IMR-90 (cell line): ENCODE measurements at regions not wholly inside any gene's neighbourhood (a gene's known extent, or its start where the extent isn't known, plus 50 kb on each side); places are given as distances from the start of the nearest gene placed in this dataset.

ENCODE experiments used
- ATAC-seq: fragments of 200-7000 bp; cut with Tn5 transposase; 2 replicates; pipeline ENCODE4 v1.9.1; 2020; ENCODE audit warnings: low read depth, mild to moderate bottlenecking, moderate library complexity
- BruUV-seq: library from RNA; stranded (reverse); fragments of 400-500 nt; replicated peaks from 2 replicates; lab custom pipeline; 2021; lab: Mats Ljungman, UMichigan
- CTCF ChIA-PET: fragments of 300-600 bp; formaldehyde crosslinking; extraction: SDS; loops from one replicate; lab custom pipeline; 2021; ENCODE audit warnings: antibody characterized with exemption; lab: Yijun Ruan, JAX
- POLR2A ChIA-PET: fragments of 300-600 bp; sonication (Branson Sonifier 250); formaldehyde crosslinking; loops from one replicate; lab custom pipeline; 2022; ENCODE audit warnings: antibody characterized with exemption; ENCODE audit not compliant: unreplicated experiment; lab: Charles Lee
- DNase-seq: peaks from one replicate; pipeline ENCODE4 v3.0.0; 2013
- H2AFZ ChIP-seq: replicated peaks from 2 replicates; pipeline ENCODE3; 2013; ENCODE audit warnings: low read length, mild to moderate bottlenecking; ENCODE audit not compliant: poor library complexity
- H2AK5ac ChIP-seq: 2 replicates; pipeline ENCODE4 v1.6.1; 2013; ENCODE audit warnings: low read depth, low read length, inconsistent platforms
- H2AK9ac ChIP-seq: replicated peaks from 2 replicates; pipeline ENCODE3; 2013; ENCODE audit warnings: mild to moderate bottlenecking, low read depth, low read length, moderate library complexity; ENCODE audit not compliant: poor library complexity
- H2BK120ac ChIP-seq: 2 replicates; pipeline ENCODE4 v1.6.1; 2013; ENCODE audit warnings: low read depth, low read length, inconsistent platforms
- H2BK15ac ChIP-seq: 3 replicates; pipeline ENCODE4 v1.6.1; 2013; ENCODE audit warnings: low read depth, low read length, inconsistent platforms
- H2BK20ac ChIP-seq: 2 replicates; pipeline ENCODE4 v1.6.1; 2013; ENCODE audit warnings: low read depth, mild to moderate bottlenecking, inconsistent platforms, low read length, moderate library complexity
- H2BK5ac ChIP-seq: 2 replicates; pipeline ENCODE4 v1.6.1; 2013; ENCODE audit warnings: mild to moderate bottlenecking, low read depth, low read length, inconsistent platforms; ENCODE audit not compliant: poor library complexity, severe bottlenecking
- H3K14ac ChIP-seq: replicated peaks from 2 replicates; pipeline ENCODE4 v1.6.1; 2013; ENCODE audit warnings: low read depth, low read length, inconsistent platforms
- H3K18ac ChIP-seq: 2 replicates; pipeline ENCODE4 v1.6.1; 2013; ENCODE audit warnings: low read depth, low read length, control low read depth
- H3K23ac ChIP-seq: 2 replicates; pipeline ENCODE4 v1.6.1; 2013; ENCODE audit warnings: low read depth, low read length, inconsistent platforms
- H3K27ac ChIP-seq: 2 replicates; pipeline ENCODE4 v1.5.1; 2013; ENCODE audit warnings: mild to moderate bottlenecking, control low read depth, low read length; ENCODE audit not compliant: insufficient read depth
- H3K27me3 ChIP-seq: 2 replicates; pipeline ENCODE4 v1.6.1; 2013; ENCODE audit warnings: low read length; ENCODE audit not compliant: control insufficient read depth, insufficient read depth
- H3K36me3 ChIP-seq: 2 replicates; pipeline ENCODE4 v1.6.1; 2013; ENCODE audit warnings: low read length, mixed read lengths; ENCODE audit not compliant: control insufficient read depth, insufficient read depth
- H3K4ac ChIP-seq: 2 replicates; pipeline ENCODE4 v1.6.1; 2013; ENCODE audit warnings: low read depth, low read length, inconsistent platforms
- H3K4me1 ChIP-seq: 2 replicates; pipeline ENCODE4 v1.6.1; 2013; ENCODE audit warnings: low read length, mixed read lengths; ENCODE audit not compliant: control insufficient read depth, insufficient read depth
- H3K4me2 ChIP-seq: 2 replicates; pipeline ENCODE4 v1.6.1; 2013; ENCODE audit warnings: low read depth, mild to moderate bottlenecking, control low read depth, low read length, moderate library complexity
- H3K4me3 ChIP-seq: 2 replicates; pipeline ENCODE4 v1.5.1; 2013; ENCODE audit warnings: low read depth, mild to moderate bottlenecking, control low read depth, low read length, moderate library complexity; ENCODE audit not compliant: insufficient read depth
- H3K56ac ChIP-seq: 2 replicates; pipeline ENCODE4 v1.6.1; 2013; ENCODE audit warnings: low read length, inconsistent platforms; ENCODE audit not compliant: insufficient read depth; ENCODE audit errors: extremely low read depth
- H3K79me1 ChIP-seq, 2 experiments: 2 replicates each; pipeline ENCODE4 v1.6.1; 2013; ENCODE audit warnings: low read length in 2 of 2, inconsistent platforms in 1 of 2, low read depth in 1 of 2
- H3K9ac ChIP-seq: 2 replicates; pipeline ENCODE4 v1.6.1; 2013; ENCODE audit warnings: low read depth, low read length, control low read depth
- H3K9me1 ChIP-seq: 2 replicates; pipeline ENCODE4 v1.6.1; 2013; ENCODE audit warnings: low read length, inconsistent platforms; ENCODE audit not compliant: insufficient read depth
- H3K9me3 ChIP-seq: 2 replicates; pipeline ENCODE4 v1.6.1; 2013; ENCODE audit warnings: low read length; ENCODE audit not compliant: control insufficient read depth, insufficient read depth
- H4K20me1 ChIP-seq: 2 replicates; pipeline ENCODE4 v1.6.1; 2013; ENCODE audit warnings: low read length, inconsistent platforms; ENCODE audit not compliant: insufficient read depth
- H4K5ac ChIP-seq: 2 replicates; pipeline ENCODE4 v1.6.1; 2013; ENCODE audit warnings: mild to moderate bottlenecking, low read depth, low read length, control low read depth
- H4K8ac ChIP-seq, 2 experiments: 2 replicates each; pipeline ENCODE4 v1.6.1; 2013; ENCODE audit warnings: low read depth in 2 of 2, low read length in 2 of 2, control low read depth in 1 of 2, inconsistent platforms in 1 of 2
- H4K91ac ChIP-seq: 2 replicates; pipeline ENCODE4 v1.6.1; 2013; ENCODE audit warnings: low read depth, low read length, inconsistent platforms; ENCODE audit not compliant: insufficient read depth
- BHLHE40 ChIP-seq: fragments of 150-350 bp; IDR thresholded peaks from 2 replicates; pipeline ENCODE4 v1.6.1; 2016; ENCODE audit warnings: mild to moderate bottlenecking, low read depth, low read length
- CEBPB ChIP-seq: IDR thresholded peaks from 2 replicates; pipeline ENCODE4 v1.6.1; 2012; ENCODE audit warnings: low read depth, low read length, improper control_type of control experiment
- CHD1 ChIP-seq: IDR thresholded peaks from 2 replicates; pipeline ENCODE4 v1.6.1; 2012; ENCODE audit warnings: low read depth, low read length, improper control_type of control experiment
- CTCF ChIP-seq: conservative IDR thresholded peaks from 2 replicates; pipeline ENCODE4 v1.5.1; 2012; ENCODE audit warnings: mild to moderate bottlenecking, low read depth, low read length, improper control_type of control experiment
- ELK1 ChIP-seq: fragments of 150-350 bp; IDR thresholded peaks from 2 replicates; pipeline ENCODE4 v1.6.1; 2016; ENCODE audit warnings: low read depth, mild to moderate bottlenecking, low read length, moderate library complexity, borderline replicate concordance
- FOS ChIP-seq: fragments of 150-350 bp; IDR thresholded peaks from 2 replicates; pipeline ENCODE4 v1.6.1; 2016; ENCODE audit warnings: low read depth, low read length
- MAFK ChIP-seq: IDR thresholded peaks from 2 replicates; pipeline ENCODE4 v1.6.1; 2012; ENCODE audit warnings: low read depth, low read length, improper control_type of control experiment
- MAZ ChIP-seq: IDR thresholded peaks from 2 replicates; pipeline ENCODE4 v1.6.1; 2012; ENCODE audit warnings: low read depth, mild to moderate bottlenecking, low read length, improper control_type of control experiment, moderate library complexity, borderline replicate concordance
- MXI1 ChIP-seq: IDR thresholded peaks from 2 replicates; pipeline ENCODE4 v1.6.1; 2012; ENCODE audit warnings: low read depth, mild to moderate bottlenecking, low read length, moderate library complexity, borderline replicate concordance
- NFE2L2 ChIP-seq: fragments of 150-350 bp; IDR thresholded peaks from 2 replicates; pipeline ENCODE4 v1.6.1; 2016; ENCODE audit warnings: low read depth, mild to moderate bottlenecking, low read length
- POLR2A ChIP-seq: IDR thresholded peaks from 2 replicates; pipeline ENCODE4 v1.6.1; 2012; ENCODE audit warnings: mild to moderate bottlenecking, low read depth, low read length
- RFX5 ChIP-seq: IDR thresholded peaks from 2 replicates; pipeline ENCODE4 v1.8.0; 2012; ENCODE audit warnings: low read depth, mild to moderate bottlenecking, low read length, moderate library complexity
- SMC3 ChIP-seq: fragments of 150-350 bp; IDR thresholded peaks from 2 replicates; pipeline ENCODE4 v1.6.1; 2016; ENCODE audit warnings: low read depth, mild to moderate bottlenecking, antibody characterized with exemption, low read length, moderate library complexity
- USF2 ChIP-seq: fragments of 150-350 bp; IDR thresholded peaks from 2 replicates; pipeline ENCODE4 v1.6.1; 2017; ENCODE audit warnings: mild to moderate bottlenecking, antibody characterized with exemption, low read length, low read depth
- WGBS, 2 experiments: methylation state at CpG; one replicate each; pipeline versions ENCODE4 v1.1.5 to v1.1.7; 2013; ENCODE audit warnings: missing lambda C conversion rate in 2 of 2; ENCODE audit not compliant: insufficient read length in 1 of 2; ENCODE audit errors: extremely low coverage in 2 of 2; 5-methylcytosine and 5-hydroxymethylcytosine counted together
- dilution Hi-C: fragments of 300-500 bp; cut with HindIII; formaldehyde crosslinking; loops from one replicate; pipeline ENCODE4 v1.14.3; 2018; ENCODE audit warnings: low sequenced_read_pairs; ENCODE audit not compliant: unreplicated experiment
- in situ Hi-C: fragments of 300-500 bp; cut with MboI; formaldehyde crosslinking; loops from 3 replicates; pipeline ENCODE4 v1.14.3; 2019; ENCODE audit warnings: low sequenced_read_pairs, inconsistent platforms, mixed read lengths
- intact Hi-C: fragments of 100-400 bp; cut with micrococcal nuclease; formaldehyde crosslinking; loops from 2 replicates; pipeline ENCODE4 v1.10.0; 2022

- Histone ChIP-seq H3K4me3 (no peak overlapping the region), H3K9me1 (no peaks in the 10 kb centered on the region), H4K91ac (no peak overlapping the region), H3K14ac (no peak overlapping the region), H3K4ac (no peak overlapping the region), H3K9me3 (no peaks in the 10 kb centered on the region), H3K27me3 (no peaks in the 10 kb centered on the region), H2BK20ac (no peak overlapping the region), H2BK5ac (no peak overlapping the region), H3K4me2 (no peak overlapping the region), H2AK9ac (no peak overlapping the region), H3K56ac (no peak overlapping the region), H2AK5ac (no peak overlapping the region), H4K5ac (no peak overlapping the region), H2BK120ac (no peak overlapping the region), H3K36me3 (no peaks in the 10 kb centered on the region), H3K4me1 (no peaks in the 10 kb centered on the region), H2AFZ (no peak overlapping the region), H3K27ac (no peak overlapping the region), H3K79me1 (no peaks in the 10 kb centered on the region), H4K20me1 (no peaks in the 10 kb centered on the region), H2BK15ac (no peak overlapping the region), H3K23ac (no peak overlapping the region), H3K18ac (no peak overlapping the region), H3K9ac (no peak overlapping the region), H4K8ac (no peak overlapping the region)
- WGBS, 2 experiments: 78% methylated on average over 3 of the region's 7 CpGs; no CpG with 5 or more reads in 1 of the 2 experiments
- dilution Hi-C loops (no loop called here), intact Hi-C loops (no loop called here), in situ Hi-C loops (no loop called here)
- POLR2A ChIA-PET: no interaction called here
- TF ChIP-seq MXI1 (no peak), ELK1 (no peak), CHD1 (no peak), MAZ (no peak), SMC3 (no peak), BHLHE40 (no peak), USF2 (no peak), RFX5 (no peak), MAFK (no peak), CEBPB (no peak), POLR2A (no peak), FOS (no peak), NFE2L2 (no peak), CTCF (no peak)
- ATAC-seq: no peak
- DNase-seq: no peak
- no TSS peak for BruUV-seq
- CTCF ChIA-PET: no interaction called here
Measured at GRCh38 chr20:39277185-39277584, 315.0 kb downstream of the DHX35 start.
